ENCODE measurements at regions not wholly inside any gene's neighbourhood (a gene's known extent, or its start where the extent isn't known, plus 50 kb on each side); places are given as distances from the start of the nearest gene placed in this dataset.

DNA sequence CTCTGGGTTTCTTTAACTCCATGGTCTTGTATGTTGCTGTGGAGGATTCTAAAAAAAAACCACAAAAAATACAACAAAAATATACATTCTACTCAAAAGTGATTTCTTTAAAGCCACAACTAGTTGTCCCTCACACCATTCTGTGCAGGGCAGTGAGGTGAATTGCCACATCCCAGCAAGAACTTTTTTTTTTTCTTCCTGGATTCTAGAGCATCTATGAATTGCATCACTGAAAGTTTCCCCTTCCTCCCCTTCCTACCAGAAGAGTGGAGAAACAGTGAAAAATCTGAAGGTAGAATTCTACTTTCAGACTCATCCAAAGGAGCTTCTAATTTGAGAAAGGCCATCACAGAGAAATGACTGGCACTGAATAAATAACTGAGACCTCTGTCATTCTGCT, 395.3 kb downstream of the AEBP2 start:
- no peak for DNase-seq

DNA sequence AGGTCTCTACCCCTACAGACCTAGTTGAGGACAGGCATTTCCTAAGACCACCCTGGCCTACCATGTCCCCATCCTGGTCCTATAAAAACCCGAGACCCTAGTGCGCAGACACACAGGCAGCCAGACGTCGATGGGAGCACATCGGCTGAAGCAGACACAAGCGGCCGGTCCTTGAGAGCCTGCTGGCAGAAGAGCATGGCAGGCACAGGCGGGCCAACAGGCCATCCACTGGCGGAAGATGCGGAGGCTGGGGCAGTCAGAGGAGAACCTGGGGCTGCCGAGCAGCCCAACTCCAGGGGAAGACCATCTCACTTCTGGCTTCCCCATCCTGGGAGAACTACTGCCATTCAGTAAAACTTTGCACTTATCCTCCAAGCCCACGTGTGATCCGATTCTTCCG, 396.8 kb downstream of the AEBP2 start:
- no peak for DNase-seq

DNA sequence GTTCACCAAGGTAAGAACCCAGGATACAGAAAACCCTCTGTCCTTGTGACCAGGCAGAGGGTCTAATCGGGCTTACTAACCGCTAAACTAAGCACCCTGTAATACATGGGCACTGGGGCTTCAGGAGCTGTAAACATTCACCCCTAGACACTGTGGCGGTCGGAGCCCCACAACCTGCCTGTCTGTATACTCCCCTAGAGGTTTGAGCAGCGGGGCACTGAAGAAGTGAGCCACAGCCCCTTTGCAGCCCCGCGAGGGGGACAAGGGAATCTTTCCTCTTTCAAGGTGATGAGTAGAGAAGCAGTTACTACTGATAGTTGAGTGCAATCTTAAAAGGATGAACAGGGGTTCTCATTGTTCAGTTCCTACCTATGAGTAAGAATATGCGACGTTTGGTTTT, 397.2 kb downstream of the AEBP2 start:
- DNase-seq, result no peak

DNA sequence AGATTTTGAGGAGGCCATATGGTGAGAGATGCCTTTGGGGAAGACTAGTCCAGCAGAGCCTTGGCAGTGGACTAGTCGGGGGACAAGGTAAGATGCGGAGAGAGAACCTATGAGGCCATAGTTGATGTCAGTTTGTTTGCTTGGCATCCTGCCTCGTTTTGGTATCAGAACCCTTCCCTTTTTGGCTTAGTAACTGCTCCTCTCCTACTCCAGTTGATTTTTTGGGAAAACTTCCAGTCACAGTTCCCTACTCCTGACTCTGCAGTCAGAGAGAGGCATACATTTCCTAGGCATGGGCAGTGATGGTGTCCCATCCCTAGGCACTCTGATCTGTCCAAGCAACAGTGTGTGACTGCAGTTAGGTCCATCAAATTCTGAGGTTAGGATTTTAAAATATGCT, 398.3 kb downstream of the AEBP2 start:
- DNase-seq, result no peak

DNA sequence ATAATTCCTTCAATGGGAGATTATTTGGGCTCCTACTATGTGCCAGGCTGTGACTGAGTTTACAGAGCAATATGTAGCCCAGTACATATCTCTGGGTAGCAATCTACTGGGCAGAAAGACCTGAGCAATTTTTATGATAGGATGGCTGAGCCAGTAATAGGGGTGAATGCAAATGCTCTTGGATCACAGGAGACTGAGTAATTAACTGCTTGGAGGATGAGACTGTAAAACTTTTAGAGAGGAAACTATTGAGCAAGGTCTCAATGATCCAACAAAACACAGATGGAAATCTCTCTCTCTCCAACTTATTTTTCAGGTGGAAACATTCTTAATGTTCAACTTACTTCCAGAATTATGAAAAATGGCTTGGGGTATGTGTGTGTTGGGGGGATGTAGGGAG, 402.2 kb downstream of the AEBP2 start:
- no peak for DNase-seq

DNA sequence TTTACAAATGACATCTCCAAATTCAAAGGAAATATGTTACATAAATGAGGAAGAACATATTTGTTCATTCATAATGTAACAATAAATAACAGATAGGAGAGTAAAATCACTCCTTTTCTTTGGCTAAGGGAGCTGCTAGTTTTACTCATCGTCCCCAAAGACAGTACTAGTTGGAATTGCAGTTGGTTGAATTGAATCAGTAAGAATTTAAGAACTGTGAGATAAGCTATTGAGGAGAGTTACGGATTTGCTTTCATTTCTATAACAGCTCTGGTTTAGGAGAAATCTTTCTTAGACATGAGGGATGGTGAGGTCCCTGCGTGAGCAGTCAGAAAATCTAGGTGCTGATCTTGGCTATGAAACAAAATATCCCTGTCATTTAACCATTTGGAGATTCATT, 402.8 kb downstream of the AEBP2 start:
- no peak for DNase-seq

DNA sequence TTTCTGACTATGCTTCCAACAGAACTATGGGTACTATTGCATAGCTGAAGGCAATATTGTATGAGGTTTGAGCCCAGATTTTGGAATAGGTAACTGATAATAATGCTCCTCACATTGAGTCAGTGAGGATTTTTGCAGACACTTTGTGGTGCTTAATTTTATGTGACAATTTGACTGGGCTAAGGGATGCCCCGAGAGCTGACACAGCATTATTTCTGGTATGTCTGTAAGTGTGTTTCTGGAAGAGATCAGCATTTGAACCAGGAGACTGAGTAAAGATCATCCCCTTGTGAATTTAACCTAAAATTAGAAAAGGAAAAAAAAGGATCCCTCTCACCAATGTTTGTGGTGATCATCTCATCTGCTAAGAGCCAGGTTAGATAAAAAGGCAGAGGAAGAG, 404.9 kb downstream of the AEBP2 start:
- no peak for DNase-seq

DNA sequence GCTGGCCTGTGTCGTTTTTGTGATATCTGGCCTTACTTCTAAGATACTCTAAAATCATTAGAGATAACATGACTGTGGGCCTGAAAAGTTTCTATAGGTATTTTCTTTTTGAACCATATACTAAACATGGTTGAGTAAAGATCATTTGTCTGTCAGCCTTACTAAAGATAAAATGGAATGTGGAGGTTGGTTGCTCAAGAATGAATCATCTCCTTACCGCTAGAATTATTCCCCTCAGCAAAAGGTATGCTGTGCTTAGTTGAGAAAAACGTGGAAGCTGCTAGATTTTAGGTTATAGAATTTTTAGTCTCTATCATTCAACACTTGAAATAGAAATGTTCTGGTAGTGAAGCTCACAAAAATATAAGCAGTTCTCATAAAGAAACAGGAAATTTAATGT, 407.3 kb downstream of the AEBP2 start:
- DNase-seq, result no peak

DNA sequence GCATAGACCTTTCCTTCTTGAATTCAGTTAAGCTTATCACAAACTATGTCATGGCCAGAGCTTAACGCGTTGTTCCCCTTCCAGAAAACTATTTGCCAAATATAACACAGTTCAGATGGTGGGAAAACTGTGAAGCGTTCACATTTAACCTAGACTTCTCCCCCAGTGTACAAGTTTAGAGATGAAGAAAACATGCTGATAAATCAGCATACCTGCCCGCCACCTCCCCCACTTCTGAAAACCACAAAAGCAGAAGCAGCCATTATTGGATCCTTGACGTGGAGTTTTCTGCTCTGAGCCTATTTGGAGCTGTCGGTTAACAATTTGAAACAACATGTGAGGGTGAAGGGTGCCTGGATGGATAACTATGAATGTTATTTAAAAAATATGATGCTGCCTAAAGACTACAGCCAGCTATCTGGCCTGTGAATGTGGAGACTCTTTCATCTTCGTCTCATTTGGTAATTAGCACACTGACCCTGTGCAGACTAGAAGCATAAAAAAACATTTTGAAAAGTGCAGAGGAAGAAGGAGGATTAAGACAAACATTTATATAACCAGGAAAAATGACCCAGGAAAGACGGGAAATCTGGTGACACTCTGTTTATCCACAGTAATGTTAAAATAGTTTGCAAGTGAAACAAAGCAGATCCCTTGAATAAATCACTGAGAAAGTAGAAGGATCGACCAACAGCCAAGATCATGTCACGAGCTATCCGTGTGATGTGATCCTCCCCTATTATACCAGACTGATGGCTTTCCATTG, 408.2 kb downstream of the AEBP2 start:
- no peak for DNase-seq

DNA sequence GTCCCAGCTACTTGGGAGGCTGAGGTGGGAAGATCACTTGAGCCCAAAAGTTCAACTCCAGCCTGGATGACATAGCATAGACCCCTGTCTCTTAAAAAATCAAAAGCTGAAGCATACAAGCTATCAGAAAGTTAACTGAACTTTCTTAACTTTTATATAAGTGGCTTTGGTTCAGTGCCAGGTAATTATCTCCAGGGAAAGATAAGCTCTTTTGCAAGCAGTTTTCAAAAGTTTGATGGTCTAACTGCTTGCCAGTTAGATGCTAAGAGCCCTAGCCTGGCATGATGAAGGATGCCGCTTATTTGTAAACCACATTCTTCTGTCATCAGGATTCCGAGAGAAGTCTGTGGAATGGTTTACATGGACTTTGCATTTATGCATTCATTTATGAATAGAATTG, 409.1 kb downstream of the AEBP2 start:
- no peak for DNase-seq

DNA sequence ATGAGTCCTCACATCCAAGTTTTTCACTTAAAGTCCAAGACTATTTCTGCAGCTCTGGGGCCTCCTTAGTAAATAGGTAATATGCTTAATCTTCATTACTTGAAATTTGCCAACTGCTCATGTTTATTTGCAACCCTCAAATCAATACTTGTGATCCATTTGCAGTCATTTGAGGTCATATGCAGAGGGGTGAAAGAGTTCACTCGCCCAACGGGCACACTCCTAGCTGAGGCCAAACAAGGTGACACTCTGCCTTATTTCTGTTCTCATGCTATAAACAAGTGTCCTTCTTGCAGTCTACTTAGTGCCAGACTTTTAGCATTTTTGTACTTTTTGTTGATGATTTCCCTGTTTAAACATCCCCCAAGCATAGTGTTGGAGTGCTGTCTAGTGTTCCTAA, 409.9 kb downstream of the AEBP2 start:
- DNase-seq, result no peak

DNA sequence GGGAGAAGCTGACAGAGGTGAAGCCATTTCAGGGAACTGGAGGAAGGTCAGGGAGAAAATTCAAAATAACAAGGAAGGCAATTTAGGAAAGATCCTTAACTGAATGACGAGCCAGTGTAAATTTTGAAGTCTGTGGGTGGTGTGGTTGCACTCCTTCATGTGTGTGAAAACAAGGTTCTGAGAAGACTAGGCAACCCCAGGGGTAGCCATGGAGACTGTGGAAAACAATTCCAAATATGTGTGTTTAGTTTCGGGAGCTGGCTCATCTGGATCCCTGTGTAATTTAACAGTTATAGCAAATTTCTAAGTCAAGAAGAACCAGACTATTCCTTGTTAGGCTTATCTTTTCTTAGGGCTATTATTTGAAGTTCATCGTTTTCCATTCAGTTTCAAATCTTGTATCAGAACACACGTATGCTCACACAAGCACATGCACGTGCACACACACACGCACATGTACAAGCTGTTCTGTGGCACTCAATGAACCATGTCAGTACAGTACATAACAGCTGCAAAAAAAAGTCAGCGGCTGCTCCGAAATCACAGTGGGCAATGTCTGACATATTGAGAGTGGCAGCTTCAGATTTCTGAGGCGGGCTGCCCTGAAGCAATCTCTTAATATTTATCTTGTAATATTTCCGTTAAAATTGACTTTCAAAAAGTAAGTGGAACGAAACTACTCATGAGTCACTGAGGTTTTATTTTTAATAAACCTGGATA, 411.2 kb downstream of the AEBP2 start:
- no peak for DNase-seq

DNA sequence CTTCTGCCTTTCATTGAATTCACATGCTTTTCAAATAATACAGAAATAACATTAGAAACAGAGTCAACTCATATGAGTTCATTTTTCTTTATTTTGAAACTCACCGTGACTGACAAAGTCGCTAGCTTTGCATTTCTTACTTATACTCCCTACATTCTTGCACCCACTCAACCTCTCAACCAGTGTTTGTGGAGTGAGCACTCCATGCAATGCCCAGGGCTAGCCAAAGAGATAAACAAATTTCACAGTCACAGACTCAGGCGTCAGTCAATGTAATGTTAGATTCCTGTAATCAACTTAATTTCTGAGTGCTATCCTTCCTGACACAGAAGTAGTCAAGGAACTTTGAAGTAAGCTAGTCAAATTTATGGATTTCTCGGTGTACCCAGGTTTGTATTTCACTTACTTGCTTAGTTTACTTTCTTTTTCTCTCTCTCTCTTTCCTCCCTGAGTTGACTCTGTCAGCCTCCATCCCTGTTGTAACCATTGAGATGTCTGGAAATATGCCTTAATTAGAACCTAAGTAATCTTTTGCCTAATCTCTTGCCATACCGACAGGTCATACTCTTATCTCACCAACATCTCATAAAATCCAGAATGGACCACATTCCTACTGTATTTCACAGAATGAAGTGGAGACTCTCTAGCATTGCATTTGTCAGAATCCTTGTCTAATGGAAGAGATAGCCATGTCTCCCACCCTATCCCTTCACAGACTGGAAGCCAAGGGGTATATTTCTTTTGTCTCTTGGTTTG, 413.0 kb downstream of the AEBP2 start:
- no peak for DNase-seq

DNA sequence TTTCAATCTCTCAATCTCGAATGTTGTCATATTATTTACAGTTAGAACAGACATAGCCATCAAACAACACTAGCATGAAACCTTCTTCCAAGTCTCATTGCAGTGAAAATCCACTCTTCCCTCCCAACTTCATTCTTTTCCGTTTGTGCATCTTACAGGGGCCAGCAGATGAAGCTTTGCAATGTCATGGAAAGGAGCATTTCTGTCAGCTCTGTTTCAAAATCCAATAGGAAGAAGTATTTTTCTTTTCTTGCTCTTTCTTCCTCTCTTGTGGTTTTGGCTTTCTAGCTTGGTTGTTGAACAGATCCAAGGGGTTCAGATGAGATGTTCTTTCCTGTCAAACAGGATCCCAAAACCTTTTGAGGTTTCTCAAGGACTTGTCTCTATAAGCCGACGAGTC, 416.6 kb downstream of the AEBP2 start:
- no peak for DNase-seq

DNA sequence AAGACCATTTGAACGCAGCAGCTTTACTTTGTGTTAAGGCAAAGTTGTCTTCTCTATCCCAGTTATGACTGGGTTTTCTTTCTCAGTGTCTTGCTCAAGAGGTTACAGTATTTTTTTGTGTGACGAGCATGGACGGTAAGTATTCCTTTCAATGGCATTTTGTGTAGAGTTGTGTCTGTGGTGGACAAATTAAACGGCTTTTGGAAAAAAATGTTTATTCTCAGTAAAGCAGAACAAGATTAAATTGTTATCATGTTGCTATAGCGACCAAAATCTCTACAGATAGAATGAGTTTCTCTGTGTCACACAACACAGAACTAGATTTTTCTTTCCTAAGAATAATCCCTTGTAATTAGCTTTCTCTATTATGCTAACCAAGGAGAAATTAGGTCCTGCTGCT, 417.1 kb downstream of the AEBP2 start:
- DNase-seq, result no peak

DNA sequence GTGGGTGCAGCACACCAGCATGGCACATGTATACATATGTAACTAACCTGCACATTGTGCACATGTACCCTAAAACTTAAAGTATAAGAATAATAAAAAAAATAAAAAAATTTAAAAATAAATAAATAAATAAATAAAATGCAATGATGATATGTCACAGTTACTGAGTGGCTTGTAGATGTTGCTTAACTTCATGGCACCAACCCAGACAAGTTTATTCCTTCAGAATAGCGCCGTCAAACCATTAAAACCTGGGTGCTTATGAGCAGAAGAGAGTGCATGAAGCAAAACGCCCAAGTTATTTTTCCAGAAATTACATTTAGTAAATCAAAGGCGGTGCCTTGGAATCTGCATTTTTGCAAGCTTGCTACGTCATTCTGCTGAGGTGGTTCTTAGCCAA, 417.9 kb downstream of the AEBP2 start:
- DNase-seq, result no peak

DNA sequence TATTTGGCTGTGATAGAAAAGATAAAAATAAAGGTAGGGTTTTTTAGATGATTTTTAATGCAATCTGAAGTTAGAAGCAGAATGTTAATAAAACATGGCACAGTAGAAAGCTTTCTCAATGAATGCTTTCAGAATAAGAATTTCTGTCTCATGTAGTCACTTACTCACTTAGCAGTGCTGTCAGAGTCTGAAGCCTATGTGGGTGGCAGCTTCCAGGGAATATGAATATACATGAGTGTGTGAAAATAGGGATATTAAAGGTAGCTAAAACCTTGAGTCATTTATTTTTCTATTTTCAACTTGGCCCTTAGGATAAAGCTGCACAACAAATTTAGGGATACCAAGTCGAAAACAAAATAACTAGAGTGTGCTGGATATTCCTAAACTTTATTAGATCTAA, 427.9 kb downstream of the AEBP2 start:
- DNase-seq, result no peak

DNA sequence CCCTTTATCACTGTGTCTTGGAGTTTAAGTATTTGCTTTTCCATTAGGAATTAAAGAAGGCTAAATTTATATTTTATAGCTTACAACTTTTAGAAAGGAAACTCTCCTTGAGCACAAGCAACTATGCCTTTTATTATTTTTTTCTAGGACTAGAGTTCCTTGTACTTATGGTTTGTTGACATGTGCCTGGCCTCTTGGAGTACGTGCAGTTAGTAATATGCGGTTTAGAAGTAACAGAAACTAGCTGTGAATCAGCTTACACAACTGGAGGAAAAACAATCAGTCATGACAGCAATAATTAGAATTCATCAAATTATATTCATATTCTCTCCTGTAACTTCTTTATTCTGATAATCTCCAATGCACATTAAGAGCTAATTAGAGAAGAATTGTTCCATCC, 428.7 kb downstream of the AEBP2 start:
- DNase-seq, result no peak

DNA sequence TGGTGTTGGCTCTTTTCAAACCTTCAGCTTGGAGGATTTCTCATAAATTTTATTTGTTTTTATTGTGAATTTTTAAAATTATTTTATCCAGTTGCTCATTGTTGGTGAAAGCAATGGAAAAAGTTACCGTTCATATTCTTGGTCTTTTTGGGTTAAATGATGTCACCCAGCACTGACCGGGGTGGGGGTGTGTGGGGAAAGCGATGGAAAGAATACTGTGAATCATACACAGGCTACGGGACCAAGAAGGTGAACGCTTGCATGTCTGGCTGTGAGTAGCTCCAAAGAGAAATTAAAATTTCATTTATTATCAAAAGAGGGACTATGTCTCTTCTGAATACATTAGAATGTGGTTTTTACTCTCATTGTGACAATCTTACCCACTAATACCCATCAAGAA, 430.1 kb downstream of the AEBP2 start:
- no peak for DNase-seq

DNA sequence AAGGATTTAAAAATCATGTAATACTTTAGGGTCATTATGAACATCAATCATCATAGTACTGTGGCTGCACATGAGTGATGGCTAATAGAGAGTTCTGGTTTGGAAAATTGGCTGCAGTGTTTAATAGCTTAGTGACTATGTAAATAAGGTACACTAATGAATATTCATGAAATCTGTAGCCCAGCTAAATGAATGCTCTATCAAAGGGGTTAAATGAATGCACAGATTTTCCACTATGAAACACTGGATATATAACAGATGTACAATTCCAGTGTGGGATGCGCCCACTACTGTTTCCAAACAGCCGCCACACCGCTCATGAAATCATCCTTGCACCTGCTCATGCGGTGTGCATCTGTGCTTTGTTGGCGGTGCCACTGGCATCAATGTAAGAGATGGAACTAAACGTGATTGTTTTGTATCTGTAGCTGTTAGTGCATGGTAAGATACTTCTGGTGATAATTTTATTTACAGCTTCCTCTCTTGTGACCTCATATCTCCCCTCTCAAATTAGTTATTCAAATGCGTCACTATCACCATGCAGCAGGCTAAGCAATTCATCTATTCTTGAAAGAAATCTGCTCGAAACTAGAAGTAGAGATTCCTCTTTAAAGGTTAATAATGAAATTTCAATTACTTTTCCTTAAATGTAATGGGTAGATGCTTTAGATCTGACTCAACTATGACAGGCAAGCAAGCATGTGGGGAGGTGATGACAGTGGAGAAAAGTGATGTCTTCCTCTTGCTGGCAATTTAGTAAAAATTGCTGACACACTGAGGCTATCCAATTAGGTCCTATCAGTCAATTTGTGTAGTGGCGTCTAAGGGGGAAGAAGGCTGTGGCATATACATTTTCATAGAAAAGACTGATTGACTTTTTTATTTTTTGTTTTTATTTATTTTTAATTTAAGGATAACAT, 433.6 kb downstream of the AEBP2 start:
- no peak for DNase-seq

DNA sequence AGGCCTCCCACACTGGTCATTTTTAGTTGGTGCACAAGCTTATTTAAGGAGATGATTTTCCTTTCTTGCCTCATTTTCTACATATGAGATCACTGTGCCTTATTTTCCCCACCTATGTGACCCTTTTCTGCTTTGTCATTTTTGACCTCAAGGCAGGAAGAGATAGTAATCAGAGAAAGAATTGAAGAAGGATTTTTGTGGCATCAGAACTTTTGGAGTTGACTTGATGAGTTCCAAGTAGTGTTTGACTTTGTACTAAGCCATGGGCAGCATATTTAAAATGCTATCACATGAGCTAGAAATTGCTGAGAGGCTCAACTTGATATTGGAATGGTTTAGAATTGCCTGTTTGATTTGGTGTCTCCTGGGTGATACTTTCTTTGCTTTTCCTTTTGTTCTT, 440.8 kb downstream of the AEBP2 start:
- DNase-seq, result no peak

DNA sequence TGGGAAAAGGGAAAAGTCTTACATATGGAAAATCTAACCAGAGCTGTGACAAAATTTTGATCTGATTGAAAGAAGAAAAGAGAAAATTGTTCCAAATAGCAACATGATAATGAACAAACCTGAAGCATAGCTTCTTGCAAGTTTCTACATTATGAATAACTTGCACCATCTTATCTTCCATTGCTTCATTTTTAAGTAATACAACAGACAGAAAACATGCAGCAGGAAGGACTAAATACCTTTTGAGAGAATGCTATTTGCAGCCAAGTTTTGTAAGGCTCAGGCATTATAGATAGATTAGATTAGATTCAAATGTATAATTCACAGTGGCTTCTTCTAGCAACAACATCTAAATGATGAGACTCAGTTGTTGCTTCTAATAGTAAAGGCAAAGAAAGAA, 441.4 kb downstream of the AEBP2 start:
- no peak for DNase-seq

DNA sequence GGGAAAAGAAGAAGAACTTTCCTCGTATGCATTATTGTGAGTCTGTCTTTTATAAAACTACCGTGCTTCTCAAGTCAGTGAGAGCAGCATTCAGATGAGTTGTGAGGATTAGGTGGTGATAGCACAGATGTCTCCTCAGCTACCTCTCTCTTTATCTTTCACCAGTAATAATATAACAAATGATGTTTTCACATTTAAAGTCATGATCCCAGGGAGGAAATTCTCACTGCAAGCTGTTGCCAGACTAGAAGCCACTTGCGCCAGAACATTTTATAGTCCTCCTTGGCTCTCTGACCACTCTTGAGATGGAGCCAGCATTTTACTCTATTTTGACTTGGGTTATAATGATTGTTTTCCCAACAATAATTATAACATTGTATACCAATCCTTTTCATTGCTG, 443.1 kb downstream of the AEBP2 start:
- no peak for DNase-seq

Measured in SHP77 treated with DMSO at 0.1 percent for 48 hours (cell line).